ENCODE measurements at regions not wholly inside any gene's neighbourhood (a gene's known extent, or its start where the extent isn't known, plus 50 kb on each side); places are given as distances from the start of the nearest gene placed in this dataset.

GRCh38 chr3:33931512-33931911 is 133.1 kb downstream of the PDCD6IP start:
- H3K4me3 ChIP-seq, result no peak overlapping the region
- H3K36me3 ChIP-seq, result no peaks in the 10 kb centered on the region
- intact Hi-C loops (cut with DNase I), result no loop called here
- DNase-seq (ENCODE audit: low spot score in 2 of 2), result no peak
- H3K4me1 ChIP-seq, result no peaks in the 10 kb centered on the region
- H3K9me3 ChIP-seq, result no peaks in the 10 kb centered on the region
- TF ChIP-seq CTCF (IDR thresholded peaks at IDR 0.05), result no peak
- H3K27ac ChIP-seq, result no peak overlapping the region
- H3K27me3 ChIP-seq, result no peaks in the 10 kb centered on the region

- no peak for DNase-seq (ENCODE audit: low spot score in 2 of 2)
- Histone ChIP-seq H3K9me3 (no peaks in the 10 kb centered on the region), H3K4me3 (no peak overlapping the region), H3K4me1 (no peaks in the 10 kb centered on the region), H3K27me3 (no peaks in the 10 kb centered on the region), H3K36me3 (no peaks in the 10 kb centered on the region), H3K27ac (no peak overlapping the region)
- TF ChIP-seq CTCF (IDR thresholded peaks at IDR 0.05), result no peak
- intact Hi-C loops (cut with DNase I), result no loop called here
These were observed 133.8 kb downstream of the PDCD6IP start for GRCh38 chr3:33932010-33932764.

GRCh38 chr3:33936171-33936920 is 137.9 kb downstream of the PDCD6IP start:
- no peak overlapping the region for H3K27ac ChIP-seq
- H3K4me1 ChIP-seq, result no peaks in the 10 kb centered on the region
- no peaks in the 10 kb centered on the region for H3K9me3 ChIP-seq
- intact Hi-C loops (cut with DNase I), result no loop called here
- H3K4me3 ChIP-seq, result no peak overlapping the region
- no peak for TF ChIP-seq CTCF (IDR thresholded peaks at IDR 0.05)
- no peaks in the 10 kb centered on the region for H3K36me3 ChIP-seq
- H3K27me3 ChIP-seq, result no peaks in the 10 kb centered on the region
- no peak for DNase-seq (ENCODE audit: low spot score in 2 of 2)

- no peak for TF ChIP-seq CTCF (IDR thresholded peaks at IDR 0.05)
These were observed 138.6 kb downstream of the PDCD6IP start for GRCh38 chr3:33936921-33937525.

GRCh38 chr3:33937628-33938027 is 139.2 kb downstream of the PDCD6IP start:
- Histone ChIP-seq H3K27me3 (no peaks in the 10 kb centered on the region), H3K9me3 (no peaks in the 10 kb centered on the region), H3K4me3 (no peak overlapping the region), H3K27ac (no peak overlapping the region), H3K4me1 (no peaks in the 10 kb centered on the region), H3K36me3 (no peaks in the 10 kb centered on the region)
- no peak for TF ChIP-seq CTCF (IDR thresholded peaks at IDR 0.05)
- intact Hi-C loops (cut with DNase I), result no loop called here
- DNase-seq (ENCODE audit: low spot score in 2 of 2), result no peak

More at GRCh38 chr3:33936921-33937525, 138.6 kb downstream of the PDCD6IP start:
- no peak for DNase-seq (ENCODE audit: low spot score in 2 of 2)
- Histone ChIP-seq H3K27me3 (no peaks in the 10 kb centered on the region), H3K27ac (no peak overlapping the region), H3K36me3 (no peaks in the 10 kb centered on the region), H3K4me1 (no peaks in the 10 kb centered on the region), H3K9me3 (no peaks in the 10 kb centered on the region), H3K4me3 (no peak overlapping the region)
- intact Hi-C loops (cut with DNase I), result no loop called here

Data from ascending aorta (tissue), 2 donors.